ENCODE measurements at regions not wholly inside any gene's neighbourhood (a gene's known extent, or its start where the extent isn't known, plus 50 kb on each side); places are given as distances from the start of the nearest gene placed in this dataset.

- CTCF ChIA-PET: no interaction called here
- H3K27me3 Mint-ChIP-seq: peaks cover 3% of the 10 kb centered on the region
Observed at GRCh38 chr10:78524342-78524741, 490.7 kb downstream of the RPS24 start.

GRCh38 chr10:78524941-78525340 is 491.3 kb downstream of the RPS24 start:
- no peak for TF ChIP-seq CTCF (IDR thresholded peaks at IDR 0.05)
- no peak for TF ChIP-seq EZH2 (IDR thresholded peaks at IDR 0.05; ENCODE audit: borderline replicate concordance, insufficient read depth, low read depth, low read length, poor library complexity, severe bottlenecking)
- no peak overlapping the region for H3K9ac ChIP-seq (ENCODE audit: low read length)
- no peaks in the 10 kb centered on the region for H3K27me3 ChIP-seq (replicated peaks in 1 of 4; ENCODE audit: control extremely low read depth in 1 of 4, control insufficient read depth in 3 of 4, insufficient read depth in 4 of 4, low read length in 3 of 4)
- H4K20me1 ChIP-seq (ENCODE audit: control insufficient read depth, insufficient read depth, low read length, poor library complexity, severe bottlenecking): no peaks in the 10 kb centered on the region
- H3K9me3 ChIP-seq (ENCODE audit: control extremely low read depth in 1 of 3, control insufficient read depth in 2 of 3, insufficient read depth in 1 of 3, low read length in 2 of 3): no peaks in the 10 kb centered on the region
- intact Hi-C loops (cut with micrococcal nuclease): no loop called here
- ATAC-seq (ENCODE audit: low read depth) (no peak), DNase-seq (no peak)
- H3K27ac Mint-ChIP-seq: no peak overlapping the region
- no peak overlapping the region for H3K4me3 Mint-ChIP-seq
- no peak overlapping the region for H3K4me3 ChIP-seq (ENCODE audit: control extremely low read depth in 1 of 5, extremely low read depth in 1 of 5, insufficient read depth in 1 of 5, low read depth in 2 of 5, low read length in 4 of 5)
- H3K27me3 Mint-ChIP-seq: peaks cover 4% of the 10 kb centered on the region
- CTCF ChIA-PET: no interaction called here
- no peak overlapping the region for H3K4me2 ChIP-seq (replicated peaks; ENCODE audit: low read depth, low read length, poor library complexity, severe bottlenecking)
- H3K27ac ChIP-seq (ENCODE audit: low read length in 2 of 2): no peak overlapping the region
- H3K9me3 Mint-ChIP-seq (ENCODE audit: insufficient read depth): no peaks in the 10 kb centered on the region
- no peaks in the 10 kb centered on the region for H3K4me1 ChIP-seq (ENCODE audit: control insufficient read depth in 2 of 2, insufficient read depth in 2 of 2, low read length in 2 of 2)
- H2AFZ ChIP-seq (ENCODE audit: insufficient read depth, low read depth, low read length, poor library complexity, severe bottlenecking): no peak overlapping the region
- POLR2A ChIA-PET: no interaction called here
- H3K4me1 Mint-ChIP-seq: no peaks in the 10 kb centered on the region
- 87% methylated on average over 3 of the region's 4 CpGs for WGBS (ENCODE audit: insufficient coverage)
- H3K36me3 ChIP-seq (replicated peaks in 1 of 2; ENCODE audit: control extremely low read depth in 1 of 2, control insufficient read depth in 1 of 2, extremely low read depth in 1 of 2, insufficient read depth in 2 of 2, low read length in 1 of 2): no peaks in the 10 kb centered on the region
- no peaks in the 10 kb centered on the region for H3K79me2 ChIP-seq (ENCODE audit: control insufficient read depth, insufficient read depth, low read length)

More at GRCh38 chr10:78524342-78524741, 490.7 kb downstream of the RPS24 start:
- no peaks in the 10 kb centered on the region for H3K36me3 ChIP-seq (replicated peaks in 1 of 2; ENCODE audit: control extremely low read depth in 1 of 2, control insufficient read depth in 1 of 2, extremely low read depth in 1 of 2, insufficient read depth in 2 of 2, low read length in 1 of 2)
- no peak overlapping the region for H3K4me2 ChIP-seq (replicated peaks; ENCODE audit: low read depth, low read length, poor library complexity, severe bottlenecking)
- H3K27ac ChIP-seq (ENCODE audit: low read length in 2 of 2): no peak overlapping the region
- Mint-ChIP-seq H3K4me3 (no peak overlapping the region), H3K9me3 (ENCODE audit: insufficient read depth) (no peaks in the 10 kb centered on the region), H3K27ac (no peak overlapping the region), H3K4me1 (no peaks in the 10 kb centered on the region)
- H2AFZ ChIP-seq (ENCODE audit: insufficient read depth, low read depth, low read length, poor library complexity, severe bottlenecking): no peak overlapping the region
- no peaks in the 10 kb centered on the region for H3K27me3 ChIP-seq (replicated peaks in 1 of 4; ENCODE audit: control extremely low read depth in 1 of 4, control insufficient read depth in 3 of 4, insufficient read depth in 4 of 4, low read length in 3 of 4)
- DNase-seq (no peak), ATAC-seq (ENCODE audit: low read depth) (no peak)
- no peaks in the 10 kb centered on the region for H4K20me1 ChIP-seq (ENCODE audit: control insufficient read depth, insufficient read depth, low read length, poor library complexity, severe bottlenecking)
- TF ChIP-seq EZH2 (IDR thresholded peaks at IDR 0.05; ENCODE audit: borderline replicate concordance, insufficient read depth, low read depth, low read length, poor library complexity, severe bottlenecking) (no peak), CTCF (IDR thresholded peaks at IDR 0.05) (no peak)
- WGBS (ENCODE audit: insufficient coverage): 87% methylated on average over 4 of the region's 5 CpGs
- H3K79me2 ChIP-seq (ENCODE audit: control insufficient read depth, insufficient read depth, low read length): no peaks in the 10 kb centered on the region
- intact Hi-C loops (cut with micrococcal nuclease): no loop called here
- no peaks in the 10 kb centered on the region for H3K9me3 ChIP-seq (ENCODE audit: control extremely low read depth in 1 of 3, control insufficient read depth in 2 of 3, insufficient read depth in 1 of 3, low read length in 2 of 3)
- no peak overlapping the region for H3K4me3 ChIP-seq (ENCODE audit: control extremely low read depth in 1 of 5, extremely low read depth in 1 of 5, insufficient read depth in 1 of 5, low read depth in 2 of 5, low read length in 4 of 5)
- POLR2A ChIA-PET: no interaction called here
- H3K4me1 ChIP-seq (ENCODE audit: control insufficient read depth in 2 of 2, insufficient read depth in 2 of 2, low read length in 2 of 2): no peaks in the 10 kb centered on the region
- no peak overlapping the region for H3K9ac ChIP-seq (ENCODE audit: low read length)
